ENCODE measurements at regions not wholly inside any gene's neighbourhood (a gene's known extent, or its start where the extent isn't known, plus 50 kb on each side); places are given as distances from the start of the nearest gene placed in this dataset.

DNA sequence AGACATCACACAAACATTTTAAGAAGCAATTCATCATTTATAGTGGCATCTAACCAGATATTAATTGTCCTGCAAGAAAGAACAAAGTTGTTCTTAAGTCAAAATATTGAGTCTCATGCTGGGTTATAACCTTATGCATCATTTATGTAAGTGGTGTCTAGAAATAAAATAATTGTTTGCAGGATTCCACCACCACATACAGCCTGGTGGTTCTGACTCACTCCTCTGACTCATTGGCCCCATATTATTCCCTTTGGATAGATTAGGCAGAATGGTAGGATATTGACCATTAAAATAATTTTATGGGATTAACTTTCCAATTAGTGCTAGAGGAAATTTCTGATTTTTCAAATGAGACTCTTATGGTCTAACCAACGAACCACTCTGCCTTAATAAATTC, 384.5 kb downstream of the GRXCR1 start:
- ATAC-seq (ENCODE audit: low read depth in 2 of 2) (no peak), DNase-seq (no peak)
- no peaks in the 10 kb centered on the region for H3K4me1 ChIP-seq (ENCODE audit: control insufficient read depth, insufficient read depth, low read length, poor library complexity, severe bottlenecking)
- peaks cover 0 to 14% (median 1%) of the 10 kb centered on the region in 7 donors for H3K9me3 Mint-ChIP-seq
- no peak overlapping the region for H3K4me3 ChIP-seq (ENCODE audit: low read depth, low read length)
- H3K36me3 ChIP-seq (ENCODE audit: control insufficient read depth, insufficient read depth, low read length), result no peaks in the 10 kb centered on the region
- no peak overlapping the region for H3K27ac ChIP-seq (ENCODE audit: insufficient read depth, low read length, poor library complexity, severe bottlenecking)
- no peak overlapping the region for H3K27ac Mint-ChIP-seq
- H3K4me3 Mint-ChIP-seq, result no peak overlapping the region
- no peaks in the 10 kb centered on the region for H3K27me3 ChIP-seq (ENCODE audit: control insufficient read depth, insufficient read depth, low read length)
- H3K27me3 Mint-ChIP-seq, result no peaks in the 10 kb centered on the region
- H3K4me1 Mint-ChIP-seq, result no peaks in the 10 kb centered on the region
- H3K9me3 ChIP-seq (ENCODE audit: control insufficient read depth in 2 of 2, low read length in 2 of 2), result no peaks in the 10 kb centered on the region
- no peaks in the 10 kb centered on the region for H3K36me3 Mint-ChIP-seq

DNA sequence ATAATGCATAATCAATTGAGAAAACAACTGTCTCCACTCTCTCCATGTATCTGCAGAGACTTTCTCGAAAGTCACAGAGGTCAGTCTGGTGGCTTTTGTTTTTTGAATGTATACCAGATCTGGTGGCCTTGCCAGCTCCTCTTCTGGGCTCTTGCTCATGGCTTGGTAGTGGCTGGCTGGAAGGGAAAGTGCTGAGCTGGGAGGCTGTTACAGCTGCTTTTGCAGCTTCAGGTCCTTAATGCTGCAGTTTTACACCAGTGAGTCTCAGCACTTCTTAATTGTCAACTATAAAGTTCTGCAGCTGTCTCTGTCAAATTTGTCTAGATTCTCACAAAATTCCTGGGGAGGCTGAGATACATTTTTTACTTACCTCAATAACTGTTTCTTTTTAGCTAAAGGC, 390.0 kb downstream of the GRXCR1 start:
- no peak for DNase-seq
- H3K27ac ChIP-seq (ENCODE audit: insufficient read depth, low read length, poor library complexity, severe bottlenecking), result no peak overlapping the region
- H3K36me3 ChIP-seq (ENCODE audit: control insufficient read depth, insufficient read depth, low read length), result no peaks in the 10 kb centered on the region
- H3K4me1 ChIP-seq (ENCODE audit: control insufficient read depth, insufficient read depth, low read length, poor library complexity, severe bottlenecking), result no peaks in the 10 kb centered on the region
- Mint-ChIP-seq H3K27ac (no peak overlapping the region), H3K9me3 (peaks cover 0 to 15% (median 4%) of the 10 kb centered on the region in 7 donors), H3K4me1 (no peaks in the 10 kb centered on the region), H3K36me3 (no peaks in the 10 kb centered on the region), H3K27me3 (no peaks in the 10 kb centered on the region), H3K4me3 (no peak overlapping the region)
- ATAC-seq (ENCODE audit: low read depth in 2 of 2), result no peak
- H3K27me3 ChIP-seq (ENCODE audit: control insufficient read depth, insufficient read depth, low read length), result no peaks in the 10 kb centered on the region
- no peaks in the 10 kb centered on the region for H3K9me3 ChIP-seq (ENCODE audit: control insufficient read depth in 2 of 2, low read length in 2 of 2)
- H3K4me3 ChIP-seq (ENCODE audit: low read depth, low read length), result no peak overlapping the region

GRCh38 chr4:43286137-43286536, 393.6 kb downstream of the GRXCR1 start:
- Mint-ChIP-seq H3K9me3 (peaks cover 0 to 11% (median 6%) of the 10 kb centered on the region in 7 donors), H3K4me1 (no peaks in the 10 kb centered on the region), H3K4me3 (no peak overlapping the region)

DNA sequence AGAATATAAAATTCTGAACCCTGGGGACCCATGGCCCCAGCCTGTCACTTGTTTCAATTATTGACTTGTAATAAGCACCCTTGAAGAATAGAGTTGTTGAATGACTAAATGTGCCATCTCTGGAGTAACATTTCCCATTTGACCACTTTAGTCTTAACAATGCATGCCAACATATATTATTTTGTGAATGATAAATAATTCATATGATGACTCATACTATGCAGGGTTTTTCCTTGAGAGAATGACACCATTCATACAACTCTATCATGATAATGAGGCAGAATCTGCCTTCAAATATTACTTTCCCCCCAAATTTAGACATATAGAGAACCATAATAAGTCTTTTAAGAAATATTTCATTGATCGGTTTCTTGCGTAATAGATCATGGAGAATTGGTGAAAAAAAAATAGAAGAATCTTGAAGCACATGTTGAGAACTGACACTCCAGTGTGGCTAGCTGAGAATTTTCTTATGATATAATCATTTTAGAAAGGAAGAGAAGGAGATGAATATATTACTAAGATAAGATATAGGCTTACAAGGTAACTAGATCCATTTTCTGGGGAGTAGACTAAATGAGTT, 404.5 kb downstream of the GRXCR1 start:
- peaks cover 1 to 30% (median 7%) of the 10 kb centered on the region in 7 donors for H3K9me3 Mint-ChIP-seq
- H3K4me1 Mint-ChIP-seq, result no peaks in the 10 kb centered on the region
- H3K27me3 Mint-ChIP-seq, result no peaks in the 10 kb centered on the region
- H3K27me3 ChIP-seq (ENCODE audit: control insufficient read depth, insufficient read depth, low read length), result no peaks in the 10 kb centered on the region
- ATAC-seq (ENCODE audit: low read depth in 2 of 2), result no peak
- no peak for DNase-seq
- H3K36me3 Mint-ChIP-seq, result no peaks in the 10 kb centered on the region
- H3K4me3 ChIP-seq (ENCODE audit: low read depth, low read length), result no peak overlapping the region
- H3K9me3 ChIP-seq (ENCODE audit: control insufficient read depth in 2 of 2, low read length in 2 of 2), result no peaks in the 10 kb centered on the region
- H3K36me3 ChIP-seq (ENCODE audit: control insufficient read depth, insufficient read depth, low read length), result no peaks in the 10 kb centered on the region
- no peak overlapping the region for H3K27ac ChIP-seq (ENCODE audit: insufficient read depth, low read length, poor library complexity, severe bottlenecking)
- H3K27ac Mint-ChIP-seq, result peak overlapping the region in 1 of 3 donors; percentile 26
- H3K4me3 Mint-ChIP-seq, result no peak overlapping the region
- no peaks in the 10 kb centered on the region for H3K4me1 ChIP-seq (ENCODE audit: control insufficient read depth, insufficient read depth, low read length, poor library complexity, severe bottlenecking)

More at GRCh38 chr4:43286137-43286536, 393.6 kb downstream of the GRXCR1 start:
- H3K27ac ChIP-seq (ENCODE audit: insufficient read depth, low read length, poor library complexity, severe bottlenecking), result no peak overlapping the region
- H3K27me3 Mint-ChIP-seq, result no peaks in the 10 kb centered on the region
- H3K9me3 ChIP-seq (ENCODE audit: control insufficient read depth in 2 of 2, low read length in 2 of 2), result no peaks in the 10 kb centered on the region
- no peak overlapping the region for H3K4me3 ChIP-seq (ENCODE audit: low read depth, low read length)
- no peak for DNase-seq
- H3K36me3 ChIP-seq (ENCODE audit: control insufficient read depth, insufficient read depth, low read length), result no peaks in the 10 kb centered on the region
- H3K27me3 ChIP-seq (ENCODE audit: control insufficient read depth, insufficient read depth, low read length), result no peaks in the 10 kb centered on the region
- no peaks in the 10 kb centered on the region for H3K4me1 ChIP-seq (ENCODE audit: control insufficient read depth, insufficient read depth, low read length, poor library complexity, severe bottlenecking)
- no peaks in the 10 kb centered on the region for H3K36me3 Mint-ChIP-seq
- no peak overlapping the region for H3K27ac Mint-ChIP-seq
- ATAC-seq (ENCODE audit: low read depth in 2 of 2), result no peak

DNA sequence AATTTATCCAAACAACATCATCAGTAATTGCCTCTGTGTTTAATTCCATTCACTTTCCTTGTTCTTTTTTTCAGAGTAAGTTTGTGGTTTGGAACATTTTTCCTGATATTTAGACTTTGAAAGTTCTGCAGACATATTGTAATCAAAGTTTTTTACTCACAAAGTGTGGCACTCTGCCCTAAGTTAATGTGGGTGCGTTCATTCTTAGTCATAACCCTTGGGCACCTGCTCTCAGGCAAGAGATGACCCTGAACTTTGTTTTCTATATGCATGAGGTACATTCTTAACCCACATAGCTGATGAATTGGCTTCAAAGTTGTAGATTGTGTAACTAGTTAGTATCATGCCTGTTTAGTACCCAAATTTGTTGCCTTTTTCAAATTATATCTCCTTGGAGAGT, 424.3 kb downstream of the GRXCR1 start:
- Histone ChIP-seq H3K27ac (ENCODE audit: insufficient read depth, low read length, poor library complexity, severe bottlenecking) (no peak overlapping the region), H3K4me3 (ENCODE audit: low read depth, low read length) (no peak overlapping the region), H3K9me3 (ENCODE audit: control insufficient read depth in 2 of 2, low read length in 2 of 2) (no peaks in the 10 kb centered on the region), H3K36me3 (ENCODE audit: control insufficient read depth, insufficient read depth, low read length) (no peaks in the 10 kb centered on the region), H3K27me3 (ENCODE audit: control insufficient read depth, insufficient read depth, low read length) (no peaks in the 10 kb centered on the region), H3K4me1 (ENCODE audit: control insufficient read depth, insufficient read depth, low read length, poor library complexity, severe bottlenecking) (no peaks in the 10 kb centered on the region)
- Mint-ChIP-seq H3K36me3 (no peaks in the 10 kb centered on the region), H3K9me3 (peaks cover 0 to 15% (median 4%) of the 10 kb centered on the region in 7 donors), H3K4me3 (no peak overlapping the region), H3K27me3 (no peaks in the 10 kb centered on the region), H3K27ac (no peak overlapping the region), H3K4me1 (no peaks in the 10 kb centered on the region)
- DNase-seq, result no peak
- no peak for ATAC-seq (ENCODE audit: low read depth in 2 of 2)

DNA sequence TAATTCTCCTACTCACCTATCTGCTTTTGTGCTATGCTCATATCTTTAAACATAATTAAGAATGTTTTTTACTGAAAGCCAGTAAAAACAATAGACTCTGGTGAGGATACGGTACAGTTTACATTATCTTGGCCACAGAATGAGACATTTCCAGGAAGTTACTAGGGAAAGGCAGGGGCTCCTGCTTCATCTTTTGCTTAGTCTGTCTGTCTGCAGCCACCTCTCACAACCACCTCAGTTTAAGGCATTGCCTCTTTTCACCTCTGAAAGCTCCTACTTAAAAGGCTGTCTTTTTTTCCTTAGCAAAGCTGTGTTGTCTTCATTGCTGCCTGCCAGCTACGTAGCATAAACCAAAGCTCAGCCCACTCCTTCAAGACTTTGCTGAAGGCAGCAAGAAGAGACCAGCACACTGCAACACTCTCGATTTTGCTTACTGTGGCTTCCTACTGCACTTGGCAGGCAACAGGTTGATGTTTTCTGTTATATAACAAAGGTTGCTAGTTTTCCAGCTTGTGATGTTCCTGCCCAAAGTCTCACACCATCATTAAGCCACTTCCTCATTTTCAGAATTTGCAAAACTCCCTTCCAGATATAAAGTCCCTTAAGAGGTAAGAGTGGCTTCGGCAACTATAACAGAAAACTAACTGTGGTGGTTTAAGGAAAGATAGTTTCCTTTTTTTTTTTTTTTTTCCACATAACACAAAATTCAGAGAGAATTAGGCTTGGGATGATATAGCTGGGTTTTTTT, 432.9 kb downstream of the GRXCR1 start:
- Mint-ChIP-seq H3K27me3 (no peaks in the 10 kb centered on the region), H3K4me3 (no peak overlapping the region), H3K27ac (no peak overlapping the region), H3K36me3 (no peaks in the 10 kb centered on the region), H3K4me1 (no peaks in the 10 kb centered on the region), H3K9me3 (peaks cover 0 to 10% (median 6%) of the 10 kb centered on the region in 7 donors)
- ATAC-seq (ENCODE audit: low read depth in 2 of 2) (no peak), DNase-seq (no peak)
- Histone ChIP-seq H3K36me3 (ENCODE audit: control insufficient read depth, insufficient read depth, low read length) (no peaks in the 10 kb centered on the region), H3K27ac (ENCODE audit: insufficient read depth, low read length, poor library complexity, severe bottlenecking) (no peak overlapping the region), H3K4me3 (ENCODE audit: low read depth, low read length) (no peak overlapping the region), H3K9me3 (ENCODE audit: control insufficient read depth in 2 of 2, low read length in 2 of 2) (no peaks in the 10 kb centered on the region), H3K27me3 (ENCODE audit: control insufficient read depth, insufficient read depth, low read length) (no peaks in the 10 kb centered on the region), H3K4me1 (ENCODE audit: control insufficient read depth, insufficient read depth, low read length, poor library complexity, severe bottlenecking) (no peaks in the 10 kb centered on the region)

- Mint-ChIP-seq H3K27ac (no peak overlapping the region), H3K4me1 (no peaks in the 10 kb centered on the region), H3K4me3 (no peak overlapping the region), H3K9me3 (peaks cover 2 to 6% (median 3%) of the 10 kb centered on the region in 7 donors), H3K36me3 (no peaks in the 10 kb centered on the region), H3K27me3 (no peaks in the 10 kb centered on the region)
- no peak overlapping the region for H3K4me3 ChIP-seq (ENCODE audit: low read depth, low read length)
- no peak overlapping the region for H3K27ac ChIP-seq (ENCODE audit: insufficient read depth, low read length, poor library complexity, severe bottlenecking)
- no peaks in the 10 kb centered on the region for H3K4me1 ChIP-seq (ENCODE audit: control insufficient read depth, insufficient read depth, low read length, poor library complexity, severe bottlenecking)
- DNase-seq, result no peak
- no peaks in the 10 kb centered on the region for H3K36me3 ChIP-seq (ENCODE audit: control insufficient read depth, insufficient read depth, low read length)
- no peaks in the 10 kb centered on the region for H3K27me3 ChIP-seq (ENCODE audit: control insufficient read depth, insufficient read depth, low read length)
- no peak for ATAC-seq (ENCODE audit: low read depth in 2 of 2)
- no peaks in the 10 kb centered on the region for H3K9me3 ChIP-seq (ENCODE audit: control insufficient read depth in 2 of 2, low read length in 2 of 2)
Measured at GRCh38 chr4:43330288-43330687, 437.8 kb downstream of the GRXCR1 start.
